ENCODE measurements at regions not wholly inside any gene's neighbourhood (a gene's known extent, or its start where the extent isn't known, plus 50 kb on each side); places are given as distances from the start of the nearest gene placed in this dataset.

DNA sequence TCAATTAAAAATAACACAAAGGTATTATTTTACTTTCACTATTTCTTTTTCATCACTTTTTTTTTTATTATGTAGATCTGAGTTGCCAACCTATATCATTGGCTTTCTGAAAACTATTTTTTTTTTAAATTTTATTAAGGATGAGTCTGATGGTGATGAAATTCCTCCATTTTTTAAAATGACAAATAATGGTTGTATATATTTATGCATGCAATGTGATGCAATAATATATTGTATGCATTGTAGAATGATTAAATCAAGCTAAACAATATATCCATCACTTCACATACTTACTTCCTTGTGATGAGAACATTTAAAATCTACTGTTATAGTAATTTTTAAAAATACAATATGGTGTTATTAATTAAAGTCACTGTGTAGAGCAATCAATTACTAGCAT, 1081.6 kb downstream of the CNTNAP5 start:
- H3K9ac ChIP-seq (ENCODE audit: low read depth, low read length, poor library complexity, severe bottlenecking): no peak overlapping the region
- H2AFZ ChIP-seq (ENCODE audit: low read length): no peak overlapping the region
- H3K9me3 ChIP-seq (ENCODE audit: insufficient read depth, low read depth, low read length): no peaks in the 10 kb centered on the region
- no peak overlapping the region for H3K4me3 ChIP-seq (ENCODE audit: low read length, poor library complexity, severe bottlenecking)
- H4K20me1 ChIP-seq (ENCODE audit: insufficient read depth, low read length, poor library complexity, severe bottlenecking): no peaks in the 10 kb centered on the region
- H3K4me1 ChIP-seq (ENCODE audit: insufficient read depth, low read length, poor library complexity, severe bottlenecking): no peaks in the 10 kb centered on the region
- H3F3A ChIP-seq (ENCODE audit: low read depth): no peaks in the 10 kb centered on the region
- H3K9me2 ChIP-seq (replicated peaks; ENCODE audit: low read depth, low read length): no peaks in the 10 kb centered on the region
- TF ChIP-seq, protein P1, sequence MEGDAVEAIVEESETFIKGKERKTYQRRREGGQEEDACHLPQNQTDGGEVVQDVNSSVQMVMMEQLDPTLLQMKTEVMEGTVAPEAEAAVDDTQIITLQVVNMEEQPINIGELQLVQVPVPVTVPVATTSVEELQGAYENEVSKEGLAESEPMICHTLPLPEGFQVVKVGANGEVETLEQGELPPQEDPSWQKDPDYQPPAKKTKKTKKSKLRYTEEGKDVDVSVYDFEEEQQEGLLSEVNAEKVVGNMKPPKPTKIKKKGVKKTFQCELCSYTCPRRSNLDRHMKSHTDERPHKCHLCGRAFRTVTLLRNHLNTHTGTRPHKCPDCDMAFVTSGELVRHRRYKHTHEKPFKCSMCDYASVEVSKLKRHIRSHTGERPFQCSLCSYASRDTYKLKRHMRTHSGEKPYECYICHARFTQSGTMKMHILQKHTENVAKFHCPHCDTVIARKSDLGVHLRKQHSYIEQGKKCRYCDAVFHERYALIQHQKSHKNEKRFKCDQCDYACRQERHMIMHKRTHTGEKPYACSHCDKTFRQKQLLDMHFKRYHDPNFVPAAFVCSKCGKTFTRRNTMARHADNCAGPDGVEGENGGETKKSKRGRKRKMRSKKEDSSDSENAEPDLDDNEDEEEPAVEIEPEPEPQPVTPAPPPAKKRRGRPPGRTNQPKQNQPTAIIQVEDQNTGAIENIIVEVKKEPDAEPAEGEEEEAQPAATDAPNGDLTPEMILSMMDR (conservative IDR thresholded peaks at IDR 0.05; ENCODE audit: low read length): no peak
- TF ChIP-seq EZH2phosphoT487 (IDR thresholded peaks at IDR 0.05; ENCODE audit: borderline replicate concordance): no peak
- no peaks in the 10 kb centered on the region for H3K36me3 ChIP-seq (ENCODE audit: insufficient read depth, low read length)
- no peak overlapping the region for H3K4me2 ChIP-seq (ENCODE audit: low read depth, low read length, poor library complexity, severe bottlenecking)
- H3K79me2 ChIP-seq (ENCODE audit: insufficient read depth, low read length): no peaks in the 10 kb centered on the region
- no peaks in the 10 kb centered on the region for H3K27me3 ChIP-seq (ENCODE audit: insufficient read depth, low read length, poor library complexity, severe bottlenecking)

GRCh38 chr2:125107446-125107845, 1082.4 kb downstream of the CNTNAP5 start:
- Histone ChIP-seq H3K9me3 (ENCODE audit: insufficient read depth, low read depth, low read length) (no peaks in the 10 kb centered on the region), H3K9me2 (replicated peaks; ENCODE audit: low read depth, low read length) (no peaks in the 10 kb centered on the region), H4K20me1 (ENCODE audit: insufficient read depth, low read length, poor library complexity, severe bottlenecking) (no peaks in the 10 kb centered on the region), H3K27me3 (ENCODE audit: insufficient read depth, low read length, poor library complexity, severe bottlenecking) (no peaks in the 10 kb centered on the region), H3K4me1 (ENCODE audit: insufficient read depth, low read length, poor library complexity, severe bottlenecking) (no peaks in the 10 kb centered on the region), H3K4me2 (ENCODE audit: low read depth, low read length, poor library complexity, severe bottlenecking) (no peak overlapping the region), H2AFZ (ENCODE audit: low read length) (no peak overlapping the region), H3K9ac (ENCODE audit: low read depth, low read length, poor library complexity, severe bottlenecking) (no peak overlapping the region), H3F3A (ENCODE audit: low read depth) (no peaks in the 10 kb centered on the region), H3K4me3 (ENCODE audit: low read length, poor library complexity, severe bottlenecking) (no peak overlapping the region), H3K36me3 (ENCODE audit: insufficient read depth, low read length) (no peaks in the 10 kb centered on the region), H3K79me2 (ENCODE audit: insufficient read depth, low read length) (no peaks in the 10 kb centered on the region)
- TF ChIP-seq, protein P1 (conservative IDR thresholded peaks at IDR 0.05; ENCODE audit: low read length): no peak
- TF ChIP-seq EZH2phosphoT487 (IDR thresholded peaks at IDR 0.05; ENCODE audit: borderline replicate concordance): no peak

- H3K4me3 ChIP-seq (ENCODE audit: low read length, poor library complexity, severe bottlenecking): no peak overlapping the region
- no peaks in the 10 kb centered on the region for H3K36me3 ChIP-seq (ENCODE audit: insufficient read depth, low read length)
- H4K20me1 ChIP-seq (ENCODE audit: insufficient read depth, low read length, poor library complexity, severe bottlenecking): no peaks in the 10 kb centered on the region
- H3K4me2 ChIP-seq (ENCODE audit: low read depth, low read length, poor library complexity, severe bottlenecking): no peak overlapping the region
- H3F3A ChIP-seq (ENCODE audit: low read depth): no peaks in the 10 kb centered on the region
- no peaks in the 10 kb centered on the region for H3K27me3 ChIP-seq (ENCODE audit: insufficient read depth, low read length, poor library complexity, severe bottlenecking)
- H3K9ac ChIP-seq (ENCODE audit: low read depth, low read length, poor library complexity, severe bottlenecking): no peak overlapping the region
- H3K9me3 ChIP-seq (ENCODE audit: insufficient read depth, low read depth, low read length): no peaks in the 10 kb centered on the region
- H3K4me1 ChIP-seq (ENCODE audit: insufficient read depth, low read length, poor library complexity, severe bottlenecking): no peaks in the 10 kb centered on the region
- no peaks in the 10 kb centered on the region for H3K79me2 ChIP-seq (ENCODE audit: insufficient read depth, low read length)
- TF ChIP-seq, protein P1 (conservative IDR thresholded peaks at IDR 0.05; ENCODE audit: low read length): no peak
- TF ChIP-seq EZH2phosphoT487 (IDR thresholded peaks at IDR 0.05; ENCODE audit: borderline replicate concordance): no peak
- H3K9me2 ChIP-seq (replicated peaks; ENCODE audit: low read depth, low read length): no peaks in the 10 kb centered on the region
- H2AFZ ChIP-seq (ENCODE audit: low read length): no peak overlapping the region
Measured at GRCh38 chr2:125108251-125108650, 1083.2 kb downstream of the CNTNAP5 start.

Data from Loucy (cell line).